NT2/D1 (cell line): ENCODE measurements at regions not wholly inside any gene's neighbourhood (a gene's known extent, or its start where the extent isn't known, plus 50 kb on each side); places are given as distances from the start of the nearest gene placed in this dataset.

ENCODE experiments used
- SUZ12 ChIP-seq: IDR thresholded peaks from 2 replicates; pipeline ENCODE4 v1.6.1; 2011; ENCODE audit not compliant: insufficient read length, insufficient read depth; ENCODE audit errors: extremely low read depth
- YY1 ChIP-seq: IDR thresholded peaks from 2 replicates; pipeline ENCODE4 v1.6.1; 2011; ENCODE audit not compliant: insufficient read length, insufficient read depth
- ZNF274 ChIP-seq: IDR thresholded peaks from 2 replicates; pipeline ENCODE4 v1.6.1; 2011; ENCODE audit warnings: mild to moderate bottlenecking, low read depth, low read length

DNA sequence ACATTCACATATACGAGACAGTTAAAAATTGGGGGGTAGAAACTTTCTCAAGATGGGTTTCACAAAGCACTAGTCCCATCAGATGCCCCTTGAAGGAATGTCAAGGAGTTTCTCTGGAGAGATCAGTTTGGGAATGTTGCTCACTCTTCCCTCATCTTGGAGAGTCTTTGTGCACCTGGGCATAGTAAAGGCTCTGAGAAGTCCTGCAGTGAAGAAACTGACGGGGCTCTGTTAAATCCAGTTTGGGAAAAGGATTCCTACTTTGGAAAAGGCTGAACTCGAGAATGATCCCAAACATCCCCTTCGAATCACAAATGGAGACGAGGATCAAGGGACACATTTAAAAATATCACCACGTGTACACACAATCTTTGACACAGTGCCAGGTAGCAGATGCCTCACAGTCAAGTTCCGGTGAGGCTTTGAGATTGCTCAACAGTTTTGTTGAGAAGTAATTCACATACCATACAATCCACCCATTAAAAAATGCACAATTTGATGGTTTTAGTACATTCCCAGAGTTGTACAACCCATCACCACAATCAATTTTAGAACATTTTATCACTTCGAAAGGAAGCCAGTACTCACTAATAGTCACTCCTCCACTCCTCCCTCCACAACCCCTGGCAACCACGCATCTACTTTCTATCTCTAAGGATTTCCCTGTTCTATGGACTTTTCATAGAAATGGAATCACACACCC lies 203.4 kb upstream of the FOXF1 start:
- TF ChIP-seq YY1, result no peak
- no peak for TF ChIP-seq ZNF274
- no peak for TF ChIP-seq SUZ12
